ENCODE measurements at regions not wholly inside any gene's neighbourhood (a gene's known extent, or its start where the extent isn't known, plus 50 kb on each side); places are given as distances from the start of the nearest gene placed in this dataset.

DNA sequence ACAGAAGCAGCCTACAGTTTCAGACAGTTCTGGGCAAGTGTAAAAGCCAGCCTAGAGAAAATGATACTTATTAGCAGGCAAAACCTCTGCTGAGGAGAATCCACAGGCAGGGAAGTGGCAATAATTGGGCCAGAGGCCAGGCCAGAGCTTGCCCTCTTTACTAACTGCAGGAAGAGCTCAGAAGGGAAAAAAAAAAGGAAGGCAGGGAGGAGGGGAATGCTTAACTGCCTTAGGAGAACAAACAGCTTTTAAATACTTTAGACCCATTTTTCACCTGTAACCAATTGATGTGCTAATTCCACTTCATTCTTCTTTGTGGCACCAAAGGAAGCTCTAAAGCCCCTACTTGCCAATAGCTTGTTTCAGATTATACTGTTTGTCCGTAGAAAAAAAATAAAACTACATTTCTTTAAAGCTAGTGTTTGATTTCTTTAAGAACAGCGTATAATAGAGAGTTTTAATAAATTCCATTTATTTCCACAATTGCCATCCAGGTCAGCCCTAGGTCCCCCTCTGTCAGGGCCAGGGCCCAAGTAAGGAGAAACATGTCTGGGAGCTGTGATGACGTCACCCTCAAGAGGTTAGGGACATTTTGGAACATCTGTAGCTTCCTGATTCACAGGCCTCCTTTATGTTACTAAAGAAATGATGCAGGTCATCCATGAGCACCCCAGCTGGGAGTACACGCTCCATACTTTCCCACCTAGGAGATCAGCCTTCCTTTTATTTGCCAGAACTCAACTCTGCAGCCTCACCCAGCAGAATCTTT is 384.3 kb downstream of the CDC5L start:
- FAIRE-seq = no peak

DNA sequence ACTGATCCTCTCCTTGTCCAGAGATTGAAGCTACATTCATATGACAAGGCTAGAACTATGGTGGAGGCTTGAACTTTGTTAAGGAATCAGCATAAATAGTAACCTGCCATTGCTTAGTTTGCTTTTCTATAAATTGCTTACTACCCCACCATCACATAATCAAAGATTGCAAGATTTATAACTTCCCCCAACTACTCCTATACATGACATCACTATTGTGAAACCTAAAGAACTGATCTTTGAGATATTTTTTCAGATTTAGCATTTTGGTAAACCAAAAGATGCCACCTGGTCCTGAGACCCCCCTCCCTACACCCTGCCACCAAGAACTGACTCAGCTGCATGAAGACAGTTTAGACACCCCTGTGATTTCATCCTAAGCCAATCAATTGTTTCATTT is 385.3 kb downstream of the CDC5L start:
- FAIRE-seq = no peak

DNA sequence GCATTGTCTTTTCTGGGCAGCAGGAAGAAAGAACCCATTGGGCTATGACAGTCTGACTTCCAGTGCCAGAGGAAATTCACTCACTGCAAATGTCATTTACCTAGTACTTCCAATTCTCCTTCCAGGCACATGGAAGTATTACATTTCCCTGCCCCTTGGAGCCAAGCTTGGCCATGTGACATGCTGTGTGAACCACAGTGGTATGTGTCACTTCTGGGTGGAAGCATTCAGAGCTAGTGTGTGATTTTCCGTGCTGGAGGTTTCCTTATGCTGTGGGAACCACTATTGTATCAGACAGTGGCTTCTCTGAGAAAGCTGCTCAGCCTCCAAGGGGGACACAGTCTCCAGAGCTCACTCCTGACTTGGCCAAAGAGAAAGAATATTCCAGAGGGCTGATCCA is 387.6 kb downstream of the CDC5L start:
- FAIRE-seq = no peak

DNA sequence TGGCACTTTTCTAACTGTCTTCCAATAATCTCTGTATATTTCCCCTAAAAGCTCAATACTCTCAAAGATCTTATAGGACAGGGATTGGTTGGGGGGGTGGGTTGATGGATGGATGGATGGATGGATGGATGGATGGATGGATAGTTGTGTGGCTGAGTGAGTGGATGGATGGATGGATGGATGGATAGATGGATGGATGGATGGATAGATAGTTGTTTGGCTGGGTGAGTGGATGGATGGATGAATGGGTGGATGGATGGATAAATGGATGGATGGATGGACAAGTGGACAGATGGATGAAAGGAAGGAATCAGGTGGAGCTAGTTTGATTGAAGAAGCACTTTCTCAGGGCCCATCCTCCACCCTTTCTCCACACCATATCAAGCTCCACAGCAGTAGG is 388.8 kb downstream of the CDC5L start:
- FAIRE-seq = no peak

DNA sequence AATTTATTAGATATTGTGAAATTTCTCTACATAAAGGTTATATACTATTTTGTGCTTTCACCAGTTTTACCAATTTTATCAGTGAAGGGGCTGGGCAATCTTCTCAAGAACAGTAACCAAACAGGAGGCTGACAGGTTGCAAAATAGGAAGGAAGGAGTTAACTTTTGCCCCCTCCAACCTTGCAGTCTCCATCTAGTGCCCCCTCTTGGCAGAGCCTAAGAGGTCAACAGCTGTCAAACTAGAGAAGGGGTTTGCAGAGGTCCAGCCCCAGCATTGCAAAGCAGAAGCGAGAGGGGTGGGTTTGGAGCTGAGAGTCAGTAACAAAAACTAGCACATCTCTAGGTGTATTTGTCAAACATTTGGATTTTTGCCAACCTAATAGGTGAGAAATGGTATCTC is 391.0 kb downstream of the CDC5L start:
- FAIRE-seq = no peak

All from TTC549 (cell line).